Stimulated activated CD4-positive, alpha-beta T cell treated with anti-CD3 and anti-CD28 coated beads, Interleukin-4, amount 100 ng/mL, for 24 hours (primary cell): ENCODE measurements at regions not wholly inside any gene's neighbourhood (a gene's known extent, or its start where the extent isn't known, plus 50 kb on each side); places are given as distances from the start of the nearest gene placed in this dataset.
"Not testable (repeated sequence)": the region's sequence is repeated elsewhere in the genome, so short reads cannot be mapped to it uniquely, and the experiment has no call there.

Experiments
- DNase-seq: peaks from one replicate; pipeline ENCODE4 v3.0.0-alpha.2; 2020

DNA sequence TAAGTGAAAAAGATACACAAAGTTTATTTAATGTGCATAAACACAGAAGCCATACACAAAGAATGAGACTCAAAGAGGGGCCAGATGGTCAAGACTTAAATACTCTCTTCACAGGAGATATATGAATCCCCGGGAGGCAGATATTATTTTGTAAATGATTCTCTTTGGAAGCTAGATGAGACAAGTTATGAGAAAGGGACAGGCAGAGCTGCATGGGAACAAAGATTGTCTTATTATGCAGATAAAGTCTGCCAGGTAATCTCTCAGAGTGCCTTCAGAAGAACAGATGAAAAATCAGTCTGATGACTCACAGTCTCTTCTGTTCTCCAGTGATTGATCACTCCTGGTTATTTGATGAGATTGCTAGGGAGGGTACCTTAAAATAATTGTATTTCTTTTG is 89.0 kb downstream of the NAF1 start:
- no peak for DNase-seq

DNA sequence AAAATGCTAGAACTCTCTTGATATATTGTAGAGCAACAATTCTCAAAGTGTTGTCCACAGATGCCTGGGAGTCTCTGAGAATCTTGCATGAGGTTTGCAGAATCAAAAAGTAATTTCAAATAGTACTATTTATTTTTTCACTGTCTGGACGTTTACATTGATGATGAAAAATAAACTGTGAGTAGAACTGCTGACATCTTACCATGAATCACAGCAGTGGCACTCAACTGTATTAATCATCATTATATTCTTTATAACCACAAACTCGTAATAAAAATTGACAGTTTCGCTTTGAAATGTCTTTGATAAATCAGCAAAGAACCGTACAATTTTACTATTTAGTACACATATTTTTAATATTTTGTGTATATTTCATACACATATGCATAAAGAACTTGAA is 94.5 kb downstream of the NAF1 start:
- DNase-seq: no peak

DNA sequence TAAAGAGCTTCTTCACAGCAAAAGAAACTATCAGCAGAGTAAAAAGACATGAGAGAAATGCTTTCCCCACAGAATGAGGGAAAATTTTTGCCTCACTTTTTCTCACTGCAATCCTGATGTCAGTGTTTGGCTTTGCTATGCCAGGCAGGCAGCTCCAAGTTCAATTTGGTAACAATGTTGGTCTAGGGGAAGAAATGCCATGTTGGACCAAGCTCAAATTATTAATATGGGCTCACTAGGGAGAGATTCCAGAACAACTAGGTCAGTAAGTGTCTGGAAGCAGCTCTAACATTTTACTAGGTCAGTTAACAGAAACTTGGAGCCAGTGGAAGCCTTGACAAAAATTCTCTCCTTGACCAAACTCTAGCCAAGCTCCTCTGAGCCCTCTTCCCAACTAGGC is 95.4 kb downstream of the NAF1 start:
- no peak for DNase-seq

DNA sequence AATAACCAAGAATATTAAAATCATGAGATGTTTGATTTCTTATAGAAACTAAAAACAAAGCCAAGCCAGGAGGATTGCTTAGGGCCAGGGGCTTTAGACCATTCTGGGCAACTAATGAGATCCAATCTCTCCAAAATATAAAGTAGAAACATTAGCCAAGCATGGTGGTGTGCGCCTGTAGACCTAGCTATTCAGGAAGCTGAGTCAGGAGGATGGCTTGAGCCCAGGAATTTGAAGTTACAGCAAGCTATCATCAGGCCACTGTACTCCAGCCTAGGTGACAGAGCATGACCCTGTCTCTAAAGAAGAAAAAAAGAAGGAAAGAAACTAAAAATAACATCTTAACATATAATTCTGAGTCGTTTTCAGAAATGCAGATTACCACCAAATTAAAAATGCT is 96.7 kb downstream of the NAF1 start:
- no peak for DNase-seq

DNA sequence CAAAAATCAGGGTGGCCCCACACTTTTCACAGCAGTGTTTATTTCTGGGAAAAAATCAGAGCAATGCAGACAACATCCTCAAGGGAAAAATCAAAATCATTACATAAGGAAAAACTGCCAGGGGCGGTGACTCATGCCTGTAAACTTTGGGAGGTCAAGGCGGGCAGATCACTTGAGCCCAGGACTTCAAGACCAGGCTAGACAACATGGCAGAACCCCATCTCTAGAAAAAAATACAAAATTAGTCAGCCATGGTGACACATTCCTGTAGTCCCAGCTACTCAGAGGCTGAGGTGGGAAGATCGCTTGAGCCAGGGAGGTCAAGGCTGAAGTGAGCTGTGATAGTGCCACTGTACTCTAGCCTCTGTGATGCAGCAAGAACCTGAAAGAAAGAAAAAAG is 102.8 kb downstream of the NAF1 start:
- no peak for DNase-seq

DNA sequence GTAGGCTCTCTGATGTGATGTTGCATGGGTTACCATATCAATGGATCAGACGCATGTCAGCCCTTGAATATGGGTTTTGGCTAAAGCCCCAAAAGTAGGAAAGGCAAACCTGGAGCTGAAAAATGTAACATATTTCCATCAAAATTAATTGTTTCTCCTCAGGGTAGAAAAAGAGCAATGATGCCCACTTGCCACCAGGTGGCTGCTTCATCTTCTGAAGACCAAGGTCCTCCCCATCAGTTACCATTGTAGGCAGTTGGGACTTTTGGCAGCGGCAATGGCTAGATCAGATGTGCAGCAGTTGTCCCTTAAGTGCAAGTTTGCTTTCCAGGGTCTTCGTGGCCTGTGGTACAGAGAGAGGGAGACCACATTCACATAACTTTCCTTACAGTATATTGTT is 118.2 kb downstream of the NAF1 start:
- no peak for DNase-seq

DNA sequence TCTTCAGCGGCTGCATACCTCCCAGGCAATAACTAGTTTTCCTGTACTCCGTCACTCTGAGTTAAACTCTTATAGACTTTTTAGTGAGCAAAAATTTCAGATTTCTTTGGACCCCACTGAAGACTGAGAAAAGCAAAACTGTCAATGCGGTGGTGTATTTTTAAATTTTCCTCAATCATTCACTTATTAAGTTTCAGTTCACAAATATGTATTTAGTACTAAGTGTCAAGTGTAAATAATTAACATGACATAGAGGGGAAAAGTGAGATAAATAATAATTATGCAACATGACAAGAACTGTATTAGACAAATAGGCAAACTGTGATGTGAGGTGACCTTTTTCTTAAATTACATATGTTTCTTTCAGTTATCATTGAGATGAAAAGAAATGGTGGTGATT is 124.4 kb downstream of the NAF1 start:
- DNase-seq: no peak

DNA sequence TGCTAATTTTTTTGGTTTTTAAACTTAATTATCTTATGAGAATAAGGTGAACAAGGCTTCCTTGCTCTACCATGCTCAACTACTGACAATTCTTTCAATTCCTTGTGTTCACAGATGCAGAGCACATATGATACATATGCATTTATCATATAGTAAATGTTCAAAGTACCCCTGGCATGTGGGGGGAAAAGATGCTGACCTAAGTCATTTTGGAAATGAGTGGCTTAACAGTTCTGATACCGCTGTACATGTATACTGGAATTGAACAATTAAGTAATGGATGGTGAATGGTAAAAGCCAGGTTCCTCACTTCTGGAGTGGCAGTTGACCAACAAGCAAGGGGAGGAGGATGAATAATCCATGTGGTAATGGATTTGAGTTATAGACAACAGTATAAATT is 149.6 kb downstream of the NAF1 start:
- DNase-seq: no peak

DNA sequence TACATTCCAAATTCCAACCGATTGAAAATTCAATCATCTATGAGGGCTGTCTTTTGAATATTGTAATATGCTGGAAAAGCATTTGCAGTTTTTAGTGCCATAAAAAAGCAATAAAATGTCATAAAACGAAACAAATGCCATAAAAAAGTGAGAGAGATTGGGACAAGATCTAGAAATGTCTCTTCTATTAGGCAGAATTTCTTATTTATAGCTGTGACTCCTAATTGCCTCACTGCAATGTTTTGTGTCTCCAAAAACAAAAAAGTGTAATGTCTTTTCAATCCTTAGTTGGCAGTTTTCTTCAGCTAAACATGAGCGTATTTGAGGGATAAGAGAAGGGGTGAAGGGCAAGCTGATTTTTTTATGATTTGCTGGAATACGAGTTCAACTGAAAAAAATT is 153.9 kb downstream of the NAF1 start:
- no peak for DNase-seq

DNA sequence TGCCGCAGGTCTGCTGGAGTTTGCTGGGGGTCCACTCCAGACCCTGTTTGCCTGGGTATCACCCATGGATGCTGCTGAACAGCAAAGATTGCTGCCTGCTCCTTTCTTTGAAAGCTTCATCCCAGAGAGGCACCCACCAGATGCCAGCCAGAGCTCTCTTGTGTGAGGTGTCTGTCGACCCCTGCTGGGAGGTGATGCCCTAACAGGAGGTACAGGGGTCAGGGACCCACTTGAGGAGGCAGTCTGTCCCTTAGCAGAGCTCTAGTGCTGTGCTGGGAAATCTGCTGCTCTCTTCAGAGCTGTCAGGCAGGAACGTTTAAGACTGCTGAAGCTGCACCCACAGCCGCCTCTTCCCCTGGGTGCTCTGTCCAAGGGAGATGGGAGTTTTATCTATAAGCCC is 162.7 kb downstream of the NAF1 start:
- no peak for DNase-seq

DNA sequence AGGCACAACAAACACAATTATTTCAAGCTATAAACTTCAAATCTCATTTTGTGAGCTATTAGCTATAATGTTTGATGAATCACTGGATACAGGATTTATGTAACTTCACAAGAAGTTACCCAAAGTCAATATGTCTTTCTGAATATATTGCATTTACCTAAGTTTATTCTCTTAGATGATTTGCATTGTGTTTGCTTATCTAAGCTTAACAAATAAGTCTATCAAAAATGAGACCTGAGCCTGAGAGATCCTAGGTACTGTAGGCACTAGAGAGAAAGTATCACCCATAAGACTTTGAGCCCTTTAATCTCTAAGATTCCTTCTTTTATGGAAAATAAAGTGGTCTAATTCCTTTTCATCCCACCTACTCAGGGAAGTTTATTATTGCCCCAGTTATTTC is 178.2 kb downstream of the NAF1 start:
- no peak for DNase-seq

DNA sequence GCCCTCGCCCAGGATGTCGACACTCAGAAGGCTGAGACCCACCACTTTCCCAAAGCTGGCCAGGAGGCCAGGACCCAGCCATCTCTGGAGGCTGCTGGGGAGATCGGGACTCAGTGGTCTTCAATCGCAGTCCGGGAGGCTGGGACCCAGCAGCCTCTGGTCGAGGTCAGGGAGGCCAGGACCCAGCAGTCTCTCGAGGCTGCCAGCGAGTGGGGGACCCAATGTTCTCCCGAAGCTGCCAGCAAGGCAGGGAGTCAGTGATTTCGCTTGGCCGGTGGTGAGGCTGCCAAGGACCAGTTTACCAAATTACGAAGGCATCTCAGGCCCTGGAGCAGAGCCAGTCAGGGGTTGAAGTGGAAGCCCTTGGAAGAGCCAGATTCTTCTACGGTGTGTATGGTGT is 181.6 kb downstream of the NAF1 start:
- no peak for DNase-seq

DNA sequence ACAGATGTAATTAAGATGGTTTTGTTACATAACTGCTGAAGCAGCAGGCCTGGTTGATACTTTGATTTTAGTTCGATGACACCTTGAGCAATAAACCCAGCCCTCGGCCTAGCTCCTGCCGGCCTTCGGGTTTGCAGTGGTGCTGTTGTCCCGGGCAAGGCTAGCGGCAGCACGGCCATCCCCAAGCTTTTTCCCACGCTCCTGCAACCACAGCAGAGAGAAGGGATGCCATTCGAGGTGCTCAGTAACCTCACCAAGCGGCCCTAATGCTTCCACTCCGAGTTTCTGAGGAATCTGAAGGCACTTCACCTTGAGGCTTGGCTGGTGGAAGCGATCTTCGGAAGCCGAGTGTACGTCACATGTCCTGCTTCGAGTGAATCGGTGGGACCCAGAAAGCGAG is 182.1 kb downstream of the NAF1 start:
- DNase-seq: no peak

DNA sequence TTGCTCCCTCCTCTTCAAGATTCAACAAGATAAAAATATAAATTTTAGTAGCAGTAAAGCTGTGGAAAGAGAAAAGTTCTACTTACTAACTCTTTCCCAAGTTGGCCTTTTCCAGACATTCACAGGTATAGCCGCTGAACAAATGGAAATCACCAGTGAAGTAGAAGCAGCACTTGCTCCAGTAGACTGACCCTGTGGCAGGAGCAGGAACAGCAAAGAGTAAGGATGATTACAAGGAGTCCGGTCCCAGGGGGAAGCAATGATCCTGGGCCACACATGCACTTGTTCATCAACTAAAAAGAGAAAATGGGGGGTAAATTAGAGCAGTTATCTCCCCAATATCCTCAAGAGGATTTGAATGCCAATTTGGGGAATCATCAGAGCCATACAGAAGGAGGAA is 184.9 kb downstream of the NAF1 start:
- DNase-seq: no peak

DNA sequence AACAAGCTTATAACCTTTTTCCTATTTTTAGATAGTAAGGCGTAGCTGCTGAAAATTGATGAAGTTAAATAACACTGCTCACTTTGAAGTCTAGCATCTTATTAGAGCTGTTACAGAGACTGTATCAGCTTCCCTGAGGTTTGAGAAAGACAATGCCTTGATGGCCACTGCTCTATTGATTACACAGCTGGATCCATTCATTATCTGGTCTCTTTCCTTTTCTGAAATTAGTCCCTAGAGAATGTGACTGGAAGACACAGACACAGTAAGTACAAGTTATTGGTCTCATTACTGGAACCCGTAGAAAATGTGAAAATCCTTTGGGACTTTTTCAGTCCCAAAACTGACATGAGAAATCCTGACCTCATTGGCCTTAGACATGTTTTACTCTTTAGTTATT is 188.3 kb downstream of the NAF1 start:
- no peak for DNase-seq

DNA sequence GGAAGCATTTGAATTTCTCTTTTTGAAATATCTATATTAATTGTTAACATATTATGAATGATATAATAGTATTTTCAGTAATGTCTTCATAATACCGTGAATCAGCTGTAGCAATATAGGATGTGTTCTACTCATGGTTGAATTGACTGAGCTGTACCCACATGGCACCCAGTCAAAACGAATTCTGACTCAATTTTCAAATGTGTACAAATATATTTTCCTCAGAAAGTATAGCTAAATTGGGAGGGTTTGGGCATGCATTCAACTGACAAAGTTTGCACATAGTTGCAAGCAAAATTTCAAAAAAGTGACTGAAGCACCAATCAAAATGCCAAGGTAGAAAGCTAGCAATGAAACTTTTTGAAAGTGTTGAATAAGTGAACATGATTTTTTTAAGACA is 188.9 kb downstream of the NAF1 start:
- DNase-seq: no peak

DNA sequence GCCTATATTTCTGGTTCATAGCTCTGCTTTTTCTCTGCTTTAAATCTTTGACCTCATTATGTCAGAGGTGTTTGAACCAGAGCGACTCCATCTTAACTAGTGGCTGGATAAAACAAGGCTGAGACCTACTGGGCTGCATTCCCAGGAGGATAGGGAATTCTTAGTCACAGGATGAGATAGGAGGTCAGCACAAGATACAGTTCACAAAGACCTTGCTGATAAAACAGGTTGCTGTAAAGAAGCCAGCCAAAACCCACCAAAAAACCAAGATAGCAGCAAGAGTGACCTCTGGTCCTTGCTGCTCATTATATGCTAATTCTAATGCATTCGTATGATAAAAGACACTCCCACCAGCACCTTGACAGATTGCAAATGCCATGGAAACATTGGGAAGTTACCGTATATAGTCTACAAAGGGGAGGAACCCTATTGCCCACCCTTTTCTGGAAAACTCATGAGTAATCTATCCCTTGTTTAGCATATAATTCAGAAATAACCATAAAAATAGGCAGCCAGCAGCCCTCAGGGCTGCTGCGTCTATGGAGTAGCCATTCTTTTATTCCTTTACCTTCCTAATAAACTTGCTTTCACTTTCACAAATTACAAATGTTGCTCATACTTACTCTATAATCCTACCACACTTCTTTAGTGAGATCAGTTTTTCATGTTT is 193.9 kb downstream of the NAF1 start:
- no peak for DNase-seq

DNA sequence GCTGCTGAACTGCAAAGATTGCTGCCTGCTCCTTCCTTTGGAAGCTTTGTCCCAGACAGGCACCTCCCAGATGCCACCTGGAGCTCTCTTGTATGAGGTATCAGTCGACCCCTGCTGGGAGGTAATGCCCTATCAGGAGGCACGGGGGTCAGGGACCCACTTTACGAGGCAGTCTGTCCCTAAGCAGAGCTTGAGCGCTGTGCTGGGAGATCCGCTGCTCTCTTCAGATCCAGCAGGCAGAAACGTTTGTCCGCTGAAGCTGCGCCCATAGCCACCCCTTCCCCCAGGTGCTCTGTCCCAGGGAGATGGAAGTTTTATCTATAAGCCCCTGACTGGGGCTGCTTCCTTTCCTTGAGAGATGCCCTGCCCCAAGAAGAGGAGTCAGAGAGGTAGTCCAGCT is 197.5 kb downstream of the NAF1 start:
- DNase-seq: no peak

DNA sequence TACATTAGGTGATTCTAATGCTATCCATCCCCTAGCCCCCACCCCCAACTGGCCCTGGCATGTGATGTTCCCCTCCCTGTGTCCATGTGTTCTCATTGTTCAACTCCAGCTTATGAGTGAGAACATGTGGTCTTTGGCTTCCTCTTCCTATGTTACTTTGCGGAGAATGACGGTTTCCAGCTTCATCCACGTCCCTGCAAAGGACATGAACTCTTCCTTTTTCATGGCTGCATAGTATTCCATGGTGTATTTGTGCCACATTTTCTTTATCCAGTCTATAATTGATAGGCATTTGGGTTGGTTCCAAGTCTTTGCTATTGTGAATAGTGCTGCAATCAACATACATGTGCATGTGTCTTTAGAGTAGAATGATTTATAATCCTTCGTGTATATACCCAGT is 200.7 kb downstream of the NAF1 start:
- not testable (repeated sequence) for DNase-seq

DNA sequence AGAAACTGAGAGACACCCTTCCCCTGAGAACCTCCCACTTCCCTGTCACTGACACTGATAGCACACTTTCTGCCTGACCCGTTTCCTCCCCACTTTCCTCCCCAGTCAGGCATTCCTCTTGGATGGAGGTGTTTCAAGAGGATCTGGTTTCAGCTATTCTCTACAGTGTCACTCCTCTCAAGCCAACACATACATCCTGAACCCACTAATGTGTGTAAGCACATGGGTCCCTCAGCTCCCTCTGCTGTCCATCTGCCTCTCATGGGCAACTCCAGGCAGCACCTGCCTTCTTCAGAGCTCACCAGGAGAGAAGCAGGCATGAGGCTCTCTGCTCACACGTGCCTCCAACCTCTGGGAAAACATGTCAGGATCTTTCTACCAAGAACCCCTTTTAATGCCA is 207.6 kb downstream of the NAF1 start:
- no peak for DNase-seq

DNA sequence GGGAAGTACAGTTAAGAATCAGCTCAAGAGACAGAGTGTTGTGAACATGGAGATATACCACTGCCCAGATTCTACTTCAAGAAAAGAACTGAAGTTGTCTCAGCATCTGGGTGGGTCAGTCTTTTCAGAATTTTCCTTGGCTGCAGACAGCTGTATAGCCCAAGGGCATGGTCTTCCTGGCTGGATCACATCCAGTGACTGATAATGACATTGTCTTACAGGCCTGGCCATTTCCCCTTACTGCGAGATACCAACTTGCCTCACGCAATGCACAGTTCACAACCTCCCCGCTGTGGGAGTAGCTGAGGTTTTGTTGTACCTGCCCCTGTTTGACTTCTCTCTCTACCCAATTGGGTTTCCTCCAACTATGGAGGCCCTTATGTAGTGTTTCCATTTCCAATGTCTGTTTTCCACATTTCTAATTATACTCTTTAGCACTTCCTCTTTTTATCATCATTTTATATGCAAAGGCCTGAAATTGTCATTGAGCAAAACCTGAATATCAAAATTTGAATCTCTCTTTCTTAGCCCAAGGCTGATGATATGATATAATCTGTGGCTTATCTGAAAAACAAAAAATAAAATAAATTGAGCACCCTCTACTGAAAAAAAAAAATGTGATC is 209.1 kb downstream of the NAF1 start:
- no peak for DNase-seq

DNA sequence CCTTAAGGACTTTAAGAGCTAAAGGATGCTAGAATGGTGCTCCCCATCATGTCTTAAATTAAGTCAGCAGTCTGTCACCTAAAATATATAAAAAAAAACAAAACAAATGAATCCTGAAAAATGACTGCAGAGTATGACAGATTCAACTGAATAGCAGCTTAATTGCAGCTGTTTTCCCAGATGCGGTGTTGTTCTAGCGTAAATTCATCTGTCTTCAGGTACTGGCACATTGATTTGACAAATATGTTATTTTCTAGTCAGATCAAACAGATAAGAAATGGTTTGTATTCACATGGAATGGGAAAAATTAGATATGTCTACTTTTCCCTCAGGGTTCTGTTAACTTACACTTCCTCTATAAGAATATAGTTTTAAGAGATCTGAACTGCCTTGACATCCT is 211.7 kb downstream of the NAF1 start:
- no peak for DNase-seq

DNA sequence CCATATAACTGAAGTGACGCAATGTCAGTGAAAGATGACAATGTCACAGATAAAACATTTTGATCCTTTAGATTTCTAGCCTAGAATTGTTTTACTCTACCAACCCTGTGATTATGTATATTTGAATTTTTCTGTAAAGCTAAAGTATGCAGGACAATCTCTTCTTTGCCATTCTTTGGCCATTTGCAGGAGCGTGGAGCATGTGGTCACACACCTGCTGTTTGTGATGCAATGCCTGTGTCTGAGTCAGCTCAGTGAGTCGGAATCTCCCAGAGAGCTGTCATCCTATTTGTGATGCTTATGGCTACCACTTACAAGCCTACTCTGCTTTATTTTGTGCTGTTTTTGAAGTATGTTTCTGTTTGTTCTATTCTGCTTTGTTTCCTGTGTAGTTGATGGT is 214.5 kb downstream of the NAF1 start:
- DNase-seq: no peak

DNA sequence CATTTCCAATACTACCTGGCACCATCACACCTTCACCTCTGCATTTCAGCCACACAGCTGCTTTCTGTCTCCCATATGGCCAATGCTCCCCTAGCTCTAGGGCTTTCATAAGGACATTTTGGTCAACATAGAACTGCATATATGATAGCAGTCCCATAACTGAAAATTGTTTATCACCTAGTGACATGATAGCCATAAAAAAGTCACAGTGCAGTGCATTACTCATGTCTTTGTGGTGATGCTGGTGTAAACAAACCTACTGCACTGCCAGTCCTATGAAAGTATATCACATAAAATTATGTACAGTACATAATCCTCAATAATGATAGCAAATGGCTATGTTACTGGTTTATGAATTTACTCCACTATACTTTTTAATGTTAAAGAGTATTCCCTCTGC is 221.0 kb downstream of the NAF1 start:
- no peak for DNase-seq

DNA sequence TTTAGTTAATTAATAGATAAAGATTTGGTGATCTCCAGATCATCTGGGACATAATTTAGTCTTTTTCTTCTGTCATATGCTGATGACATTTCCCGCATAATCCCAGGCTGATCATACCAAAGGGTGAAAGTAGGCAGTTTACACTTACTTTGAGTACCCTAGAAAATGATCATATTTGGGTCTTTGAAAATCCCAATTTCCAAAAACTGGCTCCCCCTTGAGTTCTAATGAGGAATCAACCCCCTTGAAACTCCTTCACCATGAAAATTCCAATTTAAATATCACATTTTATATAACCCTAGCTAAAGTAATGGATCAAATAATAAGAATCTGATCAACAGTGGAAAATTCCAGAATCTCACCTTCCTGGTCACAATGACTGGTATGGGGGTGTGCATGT is 223.4 kb downstream of the NAF1 start:
- DNase-seq: no peak
